ENCODE measurements at regions not wholly inside any gene's neighbourhood (a gene's known extent, or its start where the extent isn't known, plus 50 kb on each side); places are given as distances from the start of the nearest gene placed in this dataset.

- TF ChIP-seq EZH2 (IDR thresholded peaks at IDR 0.05; ENCODE audit: borderline replicate concordance, low read length), result no peak
- TF ChIP-seq, protein P1, sequence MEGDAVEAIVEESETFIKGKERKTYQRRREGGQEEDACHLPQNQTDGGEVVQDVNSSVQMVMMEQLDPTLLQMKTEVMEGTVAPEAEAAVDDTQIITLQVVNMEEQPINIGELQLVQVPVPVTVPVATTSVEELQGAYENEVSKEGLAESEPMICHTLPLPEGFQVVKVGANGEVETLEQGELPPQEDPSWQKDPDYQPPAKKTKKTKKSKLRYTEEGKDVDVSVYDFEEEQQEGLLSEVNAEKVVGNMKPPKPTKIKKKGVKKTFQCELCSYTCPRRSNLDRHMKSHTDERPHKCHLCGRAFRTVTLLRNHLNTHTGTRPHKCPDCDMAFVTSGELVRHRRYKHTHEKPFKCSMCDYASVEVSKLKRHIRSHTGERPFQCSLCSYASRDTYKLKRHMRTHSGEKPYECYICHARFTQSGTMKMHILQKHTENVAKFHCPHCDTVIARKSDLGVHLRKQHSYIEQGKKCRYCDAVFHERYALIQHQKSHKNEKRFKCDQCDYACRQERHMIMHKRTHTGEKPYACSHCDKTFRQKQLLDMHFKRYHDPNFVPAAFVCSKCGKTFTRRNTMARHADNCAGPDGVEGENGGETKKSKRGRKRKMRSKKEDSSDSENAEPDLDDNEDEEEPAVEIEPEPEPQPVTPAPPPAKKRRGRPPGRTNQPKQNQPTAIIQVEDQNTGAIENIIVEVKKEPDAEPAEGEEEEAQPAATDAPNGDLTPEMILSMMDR (IDR thresholded peaks at IDR 0.05; ENCODE audit: low read length), result no peak
These were observed 403.8 kb upstream of the EPHA3 start for GRCh38 chr3:88703501-88704059.

Measured in OCI-LY1 (cell line).